HG03139 (cell line): ENCODE measurements at regions not wholly inside any gene's neighbourhood (a gene's known extent, or its start where the extent isn't known, plus 50 kb on each side); places are given as distances from the start of the nearest gene placed in this dataset.
"Not testable (repeated sequence)": the region's sequence is repeated elsewhere in the genome, so short reads cannot be mapped to it uniquely, and the experiment has no call there.

Experiments
- ATAC-seq: cut with Tn5 transposase; IDR thresholded peaks from one replicate; pipeline ENCODE4 v1.9.1; 2021; ENCODE audit not compliant: unreplicated experiment

DNA sequence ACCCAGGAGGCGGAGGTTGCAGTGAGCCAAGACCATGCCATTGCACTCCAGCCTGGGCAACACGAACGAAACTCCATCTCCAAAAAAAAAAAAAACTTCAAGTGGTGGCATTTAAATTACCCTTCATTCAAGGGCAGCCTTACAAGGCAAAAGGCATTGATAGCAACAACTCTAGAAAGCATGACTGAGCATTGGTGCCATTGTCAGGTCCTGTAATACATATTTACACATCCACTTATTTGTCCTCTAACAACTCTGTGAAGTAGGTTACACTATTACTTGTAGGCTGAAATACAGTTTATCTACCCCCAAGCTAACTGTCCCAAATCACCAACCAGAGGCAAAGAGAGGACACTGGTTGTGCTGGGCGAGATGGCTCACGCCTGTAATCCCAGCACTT lies 52.7 kb upstream of the LARP1 start:
- no peak for ATAC-seq

DNA sequence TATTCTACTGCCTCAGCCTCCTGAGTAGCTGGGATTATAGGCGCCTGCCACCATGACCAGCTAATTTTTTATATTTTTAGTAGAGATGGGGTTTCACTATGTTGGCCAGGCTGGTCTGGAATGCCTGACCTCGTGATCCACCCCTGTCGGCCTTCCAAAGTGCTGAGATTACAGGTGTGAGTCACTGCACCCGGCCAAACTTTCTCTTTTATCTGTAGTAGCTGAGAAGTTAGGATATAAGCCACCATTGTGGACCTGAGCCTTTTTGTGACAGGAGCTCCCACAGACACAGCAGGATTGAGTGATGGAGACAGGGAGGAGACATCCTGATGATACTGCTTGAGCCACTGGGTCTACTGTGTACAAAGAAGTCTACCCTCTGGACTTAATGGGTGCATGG lies 53.5 kb upstream of the LARP1 start:
- ATAC-seq = not testable (repeated sequence)

DNA sequence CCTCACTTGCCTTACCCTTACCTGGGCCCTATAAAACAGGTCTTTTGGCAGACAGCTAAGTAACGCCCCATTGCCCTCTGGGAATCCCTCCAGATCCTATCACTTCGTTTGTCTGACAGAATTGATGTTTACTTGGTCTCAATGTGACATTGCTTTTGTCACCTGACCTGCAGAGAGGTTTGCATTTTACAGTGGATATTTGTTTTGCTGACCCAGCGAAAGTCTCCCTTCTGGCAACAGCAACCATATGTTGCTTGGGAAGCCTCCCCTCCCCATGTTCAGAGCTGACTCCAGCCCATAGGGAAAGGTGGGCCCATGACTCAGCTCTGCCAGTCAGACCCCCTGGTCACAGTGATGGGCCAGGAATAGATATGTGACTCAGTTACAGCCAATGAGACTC lies 54.0 kb upstream of the LARP1 start:
- no peak for ATAC-seq

DNA sequence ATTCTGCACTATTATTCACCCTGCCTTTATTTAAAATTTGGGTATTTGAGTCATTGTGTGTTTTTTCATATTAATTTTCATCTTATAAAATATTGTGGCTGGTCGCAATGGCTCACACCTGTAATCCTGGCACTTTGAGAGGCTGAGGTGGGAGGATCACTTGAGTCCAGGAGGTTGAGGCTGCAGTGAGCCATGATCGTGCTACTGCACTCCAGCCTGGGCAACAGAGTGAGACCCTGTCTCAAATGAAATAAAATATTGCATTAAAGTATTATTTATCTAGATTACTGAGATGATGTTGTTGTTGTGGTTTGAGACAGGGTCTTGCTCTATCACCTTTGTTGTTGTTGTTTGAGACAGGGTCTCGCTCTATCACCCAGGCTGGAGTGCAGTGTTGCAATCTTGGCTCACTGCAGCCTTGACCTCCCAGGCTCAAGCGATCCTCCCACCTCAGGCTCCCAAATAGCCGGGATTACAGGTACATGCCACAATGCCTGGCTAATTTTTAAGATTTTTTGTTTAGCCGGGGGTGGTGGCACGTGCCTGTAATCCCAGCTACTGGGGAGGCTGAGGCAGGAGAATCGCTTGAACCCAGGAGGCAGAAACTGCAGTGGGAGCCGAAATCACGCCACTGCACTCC lies 54.8 kb upstream of the LARP1 start:
- not testable (repeated sequence) for ATAC-seq

DNA sequence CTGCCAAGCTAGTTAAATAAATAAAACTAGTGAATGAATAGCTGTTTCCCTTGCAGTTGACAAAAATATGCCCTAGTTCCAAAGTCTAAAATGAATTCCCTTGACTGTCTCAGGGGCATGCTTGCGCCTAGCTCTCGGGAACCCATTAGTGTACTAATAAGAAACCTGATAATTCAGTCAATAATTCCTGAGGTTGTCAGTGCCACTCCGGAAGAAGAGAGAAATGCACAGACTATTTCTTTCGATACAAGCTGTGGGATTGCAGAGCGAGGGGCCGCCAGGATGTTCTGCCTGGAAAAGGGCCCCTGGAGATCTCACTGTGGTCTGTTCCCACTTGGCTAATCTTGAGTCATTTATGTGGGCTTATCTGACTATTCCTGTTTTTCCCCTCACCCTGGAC lies 56.4 kb upstream of the LARP1 start:
- no peak for ATAC-seq

DNA sequence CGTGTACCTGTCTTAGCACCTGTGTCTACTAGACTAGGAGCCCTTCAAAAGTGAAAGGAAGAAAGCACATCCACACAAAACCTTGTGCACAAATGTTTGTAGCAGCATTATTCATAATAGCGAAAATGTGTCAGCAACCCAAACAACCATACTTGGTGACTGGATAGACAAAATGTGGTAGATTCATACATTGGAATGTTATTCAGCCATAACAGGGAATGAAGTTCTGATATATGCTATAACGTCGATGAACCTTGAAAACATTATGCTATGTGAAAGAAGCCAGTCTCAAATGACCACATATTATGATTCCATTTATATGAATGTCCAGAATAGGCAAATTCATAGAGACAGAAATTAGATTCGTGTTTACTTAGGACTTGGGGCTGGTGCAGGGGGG lies 57.8 kb upstream of the LARP1 start:
- ATAC-seq = no peak

DNA sequence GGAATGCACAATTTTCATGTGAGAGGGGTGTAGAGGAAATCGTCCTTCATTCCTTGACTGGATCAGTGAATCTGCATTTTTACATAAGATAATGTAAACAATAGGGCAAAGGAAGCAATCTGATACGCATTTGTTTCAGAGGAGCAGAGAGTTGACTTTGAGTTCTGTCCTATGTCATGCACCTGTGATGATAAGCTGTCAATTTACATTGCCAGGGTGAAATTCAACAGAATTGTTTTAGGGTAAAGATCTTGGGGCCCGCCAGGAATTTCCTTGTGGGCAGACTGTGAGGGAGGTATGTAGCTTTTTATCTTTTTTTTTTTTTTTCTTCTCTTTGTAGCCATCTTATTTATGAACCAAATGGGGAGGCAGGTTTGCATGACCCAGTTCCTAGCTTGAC lies 58.3 kb upstream of the LARP1 start:
- no peak for ATAC-seq

DNA sequence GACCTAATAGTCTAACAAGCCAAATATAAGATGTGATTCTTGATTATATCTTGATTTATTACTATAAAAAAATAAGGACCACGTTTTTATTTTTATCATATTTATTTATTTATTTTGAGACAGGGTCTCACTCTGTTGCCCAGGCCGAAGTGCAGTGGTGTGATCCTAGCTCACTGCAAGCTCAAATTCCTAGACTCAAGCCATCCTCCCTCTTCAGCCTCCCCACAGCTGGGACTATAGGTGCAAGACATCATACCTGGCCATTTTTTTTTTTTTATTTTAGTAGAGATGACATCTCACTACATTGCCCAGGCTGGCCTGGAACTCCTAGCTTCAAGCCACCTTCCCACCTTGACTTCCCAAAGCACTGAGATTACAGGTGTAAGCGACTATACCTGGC lies 61.0 kb upstream of the LARP1 start:
- ATAC-seq = no peak

DNA sequence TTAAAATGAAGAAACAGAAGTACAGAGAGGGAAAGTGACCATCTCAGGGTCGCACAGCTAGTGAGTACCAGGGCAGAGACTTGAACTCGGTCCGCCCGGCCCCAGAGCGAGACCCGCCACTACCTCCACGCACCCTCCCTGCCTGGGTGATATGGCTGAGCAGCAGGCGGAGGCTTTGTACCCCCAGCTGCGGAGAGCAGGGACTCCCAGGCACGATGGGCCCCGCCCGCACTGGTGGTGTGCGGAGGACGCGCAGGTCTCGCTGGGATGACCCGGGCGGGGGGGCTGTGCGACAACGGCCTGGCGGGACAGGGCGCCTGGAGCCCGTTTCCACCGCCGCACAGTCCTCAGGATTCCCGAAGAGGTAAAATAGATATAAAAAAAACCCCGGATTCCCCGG lies 64.7 kb upstream of the LARP1 start:
- no peak for ATAC-seq

DNA sequence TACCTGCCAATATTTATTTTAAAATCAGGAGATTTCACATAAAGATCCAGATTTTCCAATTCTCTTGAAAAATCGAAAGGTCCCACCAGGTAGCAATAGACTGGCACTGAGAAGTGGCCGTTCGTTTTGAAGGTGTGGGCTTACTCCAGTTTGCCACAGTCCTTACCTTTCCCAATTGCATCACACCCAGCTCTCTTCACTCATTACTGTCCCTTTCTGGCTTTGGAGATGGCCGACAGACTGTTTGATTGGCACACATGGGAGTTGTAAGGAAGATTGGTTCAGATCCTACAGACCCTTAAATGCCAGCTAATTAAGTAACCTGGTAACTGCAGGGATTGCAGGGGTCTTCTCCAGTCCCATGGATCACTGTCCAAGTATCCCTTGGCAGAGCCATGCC lies 68.7 kb upstream of the LARP1 start:
- ATAC-seq = no peak

DNA sequence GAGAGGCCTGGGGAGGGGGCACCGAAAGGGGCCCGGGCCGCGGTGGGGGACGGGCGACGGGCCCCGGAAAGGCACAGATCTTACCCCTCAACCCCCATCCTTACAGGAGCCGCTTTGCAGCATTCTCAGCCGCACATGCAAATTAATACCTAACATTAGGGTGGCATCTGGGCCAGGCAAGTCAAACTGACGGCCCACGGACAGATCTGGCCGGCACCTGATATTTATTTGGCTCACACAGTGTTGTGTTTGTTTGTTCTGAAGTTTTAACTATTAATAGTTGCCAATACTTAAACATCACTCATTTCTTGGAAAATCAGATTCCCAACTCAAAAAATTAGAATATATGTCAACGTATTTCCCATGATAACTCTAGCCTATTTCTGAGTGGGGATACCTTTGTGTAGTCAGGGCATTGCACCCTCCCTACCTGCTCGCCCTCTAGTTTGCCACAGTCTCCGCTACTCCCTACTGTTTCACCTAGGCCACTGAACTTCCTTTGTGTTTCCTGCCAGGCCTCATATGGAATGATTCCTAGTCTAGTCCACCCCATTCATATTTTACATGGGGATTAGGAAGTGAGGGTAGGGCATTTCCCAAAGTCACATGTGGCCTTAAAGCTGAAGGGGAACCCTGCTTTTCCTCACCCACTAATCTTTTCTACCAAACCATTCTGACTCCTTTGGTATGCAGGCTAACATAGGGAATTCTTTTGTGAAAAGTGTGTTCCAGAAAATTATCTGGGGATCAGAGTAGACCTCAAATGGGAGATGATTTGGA lies 71.9 kb upstream of the LARP1 start:
- peak; percentile 43 for ATAC-seq

DNA sequence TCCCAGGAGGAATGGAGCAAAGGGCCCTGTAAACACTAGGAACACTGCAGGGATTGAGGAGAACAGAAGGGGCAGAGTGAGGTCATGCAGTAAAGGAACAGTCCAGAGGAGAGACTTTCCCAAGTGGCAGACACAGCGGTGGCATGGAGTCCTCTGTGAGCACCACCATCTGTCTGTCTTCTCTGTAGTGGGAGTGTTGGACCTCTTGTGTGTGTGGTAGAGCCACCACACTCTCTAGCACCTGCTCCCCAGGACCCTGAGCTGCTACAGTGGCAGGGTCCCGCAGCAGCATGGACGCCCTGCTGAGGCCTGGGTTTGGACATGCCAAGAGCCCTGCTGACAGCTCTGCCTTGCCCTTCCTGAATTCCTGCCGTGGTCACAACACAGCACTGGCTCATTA lies 75.7 kb upstream of the LARP1 start:
- ATAC-seq = no peak

DNA sequence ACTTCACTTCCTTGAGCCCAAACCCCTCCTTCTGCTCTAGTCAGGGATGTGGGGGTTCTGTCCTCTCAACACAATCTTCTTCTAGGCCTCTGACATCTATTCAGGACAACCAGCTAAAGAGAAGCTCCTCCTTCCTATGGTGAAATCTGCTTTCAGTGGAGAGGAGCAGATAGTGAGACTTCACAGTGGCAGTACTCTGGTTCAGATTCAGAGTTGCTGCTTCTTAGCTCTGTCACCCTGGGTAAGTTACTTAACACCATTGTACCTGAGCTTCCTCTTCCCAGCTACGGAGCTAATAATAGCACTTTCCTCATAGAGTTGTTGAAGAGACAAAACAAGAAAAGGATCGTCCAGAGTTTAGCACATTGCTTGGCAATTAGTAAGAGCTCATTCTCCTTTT lies 77.3 kb upstream of the LARP1 start:
- ATAC-seq = no peak

DNA sequence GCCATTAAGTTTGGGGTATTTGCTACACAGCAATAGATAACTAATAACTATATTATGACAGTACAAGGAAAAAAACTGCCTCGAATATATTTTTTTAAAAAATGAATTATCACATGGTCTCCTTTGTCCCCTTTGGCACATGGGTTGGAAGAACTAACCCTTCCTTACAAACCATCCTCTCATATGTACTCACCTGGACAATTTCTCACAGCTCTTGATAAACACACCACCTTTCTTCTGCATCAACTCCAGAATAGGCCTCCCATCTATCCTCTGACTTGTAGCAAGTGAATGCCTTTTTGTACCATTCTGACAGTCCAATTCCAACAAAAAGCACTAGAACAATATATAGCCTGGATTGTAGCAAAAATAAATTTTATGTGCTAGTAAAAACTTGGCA lies 78.7 kb upstream of the LARP1 start:
- ATAC-seq = no peak

DNA sequence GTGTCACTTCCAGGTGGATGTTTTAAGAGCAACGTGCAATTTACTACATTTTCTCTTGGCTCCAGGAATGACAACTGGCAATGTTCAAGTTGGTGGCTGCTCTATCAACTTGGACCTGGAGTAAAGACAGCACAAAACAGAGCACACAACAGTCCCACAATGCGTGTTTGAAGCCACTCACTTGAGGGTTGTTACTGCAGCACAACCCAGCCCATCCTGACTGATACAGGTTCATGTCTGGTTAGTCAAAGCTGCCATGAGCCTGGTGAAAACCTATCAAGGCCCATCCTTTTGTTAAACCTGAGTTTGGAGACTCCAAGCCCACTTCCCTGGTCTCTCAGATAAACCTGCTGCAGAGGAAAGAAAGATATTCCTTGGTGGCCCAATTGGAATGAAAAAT lies 81.1 kb upstream of the LARP1 start:
- no peak for ATAC-seq

DNA sequence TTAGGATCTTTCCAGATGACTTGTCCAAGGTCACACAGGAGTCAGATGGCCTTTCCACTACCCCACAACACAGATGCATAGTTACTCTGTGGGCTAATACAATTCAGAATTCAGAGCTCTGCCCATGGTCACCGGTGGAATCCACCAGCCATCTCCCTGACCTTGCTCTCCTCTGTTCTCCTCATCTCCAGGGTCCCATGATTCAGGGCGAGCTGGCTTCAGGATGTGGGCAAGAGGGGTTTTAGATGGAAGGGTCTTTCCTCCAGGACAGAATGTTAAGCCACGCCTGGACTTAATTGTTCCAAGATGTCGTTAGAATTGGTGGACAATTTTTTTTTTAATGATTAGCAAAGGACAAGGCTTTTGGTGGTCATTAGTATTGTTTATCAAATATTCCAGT lies 81.7 kb upstream of the LARP1 start:
- no peak for ATAC-seq

DNA sequence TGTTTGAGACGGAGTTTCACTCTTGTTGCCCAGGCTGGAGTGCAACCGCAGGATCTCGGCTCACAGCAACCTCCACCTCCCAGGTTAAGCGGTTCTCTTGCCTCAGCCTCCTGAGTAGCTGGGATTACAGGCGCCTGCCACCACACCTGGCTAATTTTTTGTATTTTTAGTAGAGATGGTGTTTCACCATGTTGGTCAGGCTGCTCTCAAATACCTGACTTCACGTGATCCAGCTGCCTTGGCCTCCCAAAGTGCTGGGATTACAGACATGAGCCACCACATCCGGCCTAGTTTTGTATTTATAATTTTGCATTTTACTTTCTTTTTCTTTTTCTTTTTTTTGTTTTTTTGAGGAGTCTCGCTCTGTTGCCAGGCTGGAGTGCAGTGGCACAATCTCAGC lies 85.3 kb upstream of the LARP1 start:
- not testable (repeated sequence) for ATAC-seq

DNA sequence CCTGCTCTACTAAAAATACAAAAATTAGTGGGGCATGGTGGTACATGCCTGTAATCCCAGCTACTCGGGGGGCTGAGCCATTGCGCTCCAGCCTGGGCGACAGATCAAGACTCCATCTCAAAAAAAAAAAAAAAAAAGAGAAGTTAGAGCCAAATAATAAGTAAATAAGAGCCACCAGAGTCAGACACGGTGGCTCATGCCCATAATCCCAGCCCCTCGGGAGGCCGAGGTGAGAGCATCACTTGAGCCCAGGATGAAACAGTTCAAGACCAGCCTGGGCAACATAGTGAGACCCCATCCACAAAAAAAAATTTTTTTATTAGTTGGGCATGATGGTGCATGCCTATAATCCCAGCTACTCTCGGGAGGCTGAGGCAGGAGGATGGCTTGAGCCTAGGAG lies 85.8 kb upstream of the LARP1 start:
- no peak for ATAC-seq

DNA sequence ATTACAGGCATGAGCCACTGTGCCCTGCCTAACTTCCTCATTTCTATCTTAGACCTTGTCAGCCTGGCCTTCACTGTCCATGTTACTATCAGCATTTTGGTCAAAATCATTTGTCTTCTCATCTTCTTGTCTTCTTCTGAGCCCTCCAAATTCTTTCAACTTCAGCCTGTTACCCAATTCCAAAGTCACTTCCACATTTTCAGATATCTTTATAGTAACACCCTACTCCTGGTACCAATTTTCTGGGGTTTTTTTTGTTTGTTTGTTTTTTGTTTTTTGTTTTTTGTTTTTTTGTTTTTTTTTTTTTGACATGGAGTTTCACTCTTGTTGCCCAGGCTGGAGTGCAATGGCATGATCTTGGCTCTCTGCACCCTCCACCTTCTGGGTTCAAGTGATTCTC lies 90.3 kb upstream of the LARP1 start:
- ATAC-seq = no peak

DNA sequence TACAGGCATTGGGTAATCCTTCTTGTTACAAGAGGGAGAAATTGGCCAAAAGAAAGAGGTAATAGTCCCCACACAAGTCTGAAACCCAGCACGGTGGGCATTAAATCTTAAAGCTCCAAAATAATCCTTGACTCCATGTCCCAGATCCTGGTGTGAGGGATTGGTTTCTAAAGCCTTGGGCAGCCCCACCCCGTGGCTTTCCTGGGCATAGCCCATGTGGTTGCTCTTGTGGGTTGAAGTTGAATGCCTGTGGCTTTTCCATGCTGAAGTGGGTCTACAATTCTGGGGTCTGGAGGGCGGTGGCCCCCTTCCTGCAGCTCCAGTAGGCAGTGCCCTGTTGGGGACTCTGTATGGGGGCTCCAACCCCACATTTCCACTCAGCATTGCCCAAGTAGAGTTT lies 91.8 kb upstream of the LARP1 start:
- no peak for ATAC-seq

DNA sequence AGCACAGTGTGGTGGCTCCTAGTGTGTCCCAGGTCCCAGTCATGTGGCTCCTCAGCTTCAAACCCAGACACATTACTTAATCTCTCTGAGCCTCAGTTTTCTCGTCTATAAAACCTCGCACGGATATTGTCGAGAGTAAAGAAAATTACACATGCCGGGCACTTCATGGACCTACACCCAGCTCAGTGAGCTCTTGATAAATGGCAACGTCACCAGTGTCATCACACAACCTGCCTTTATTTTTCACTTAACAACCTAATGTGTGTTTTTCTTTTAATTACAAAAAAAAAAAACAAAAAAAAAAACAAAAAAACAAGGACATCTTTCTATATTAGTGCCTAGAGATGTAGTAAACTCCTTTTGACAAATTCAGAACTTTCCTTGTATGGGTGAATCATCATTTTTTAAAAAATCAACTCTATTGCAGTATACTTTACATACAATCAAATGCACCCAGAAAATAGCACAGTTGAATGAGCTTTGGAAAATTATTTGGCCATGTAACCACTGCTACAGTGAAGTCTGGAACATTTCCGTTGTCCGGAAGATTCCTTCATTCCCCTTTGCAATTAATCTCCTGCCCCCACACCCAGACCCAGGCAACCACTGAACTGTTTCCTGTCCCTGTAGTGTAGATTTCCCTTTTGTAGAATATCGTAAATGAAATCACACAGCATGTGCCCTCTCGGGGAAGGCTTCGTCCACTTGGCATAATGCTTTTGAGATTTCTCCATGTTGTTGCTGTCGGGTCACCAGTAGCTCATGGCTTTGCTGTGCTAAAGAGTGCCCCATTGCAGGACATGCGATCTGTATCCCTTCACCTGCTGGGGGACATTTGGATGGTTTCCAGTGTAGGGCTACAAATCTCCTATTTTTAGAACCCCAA lies 100.4 kb upstream of the LARP1 start:
- no peak for ATAC-seq
